ENCODE measurements at regions not wholly inside any gene's neighbourhood (a gene's known extent, or its start where the extent isn't known, plus 50 kb on each side); places are given as distances from the start of the nearest gene placed in this dataset.

- CTCF ChIA-PET = no interaction called here
- H3K4me3 ChIP-seq (ENCODE audit: low read depth, low read length) = no peak overlapping the region
- peak; percentile 28; the same call in 1 of the 2 replicates for TF ChIP-seq CTCF (IDR thresholded peaks at IDR 0.05; ENCODE audit: low read depth, low read length)
These were observed 763.8 kb upstream of the AADAT start for GRCh38 chr4:170853422-170854021.

GRCh38 chr4:170849969-170850368, 760.2 kb upstream of the AADAT start:
- no peaks in the 10 kb centered on the region for H3K27me3 ChIP-seq (ENCODE audit: control insufficient read depth, insufficient read depth, low read length)
- no peak for TF ChIP-seq CTCF (IDR thresholded peaks at IDR 0.05; ENCODE audit: low read depth, low read length)
- CTCF ChIA-PET = interaction anchor here (0.7 kb wide), 1 partner anchor 360 kb away, joined by 3 read pairs; no protein-coding TSS in a partner anchor
- no peak for DNase-seq (ENCODE audit: low read depth, low spot score)
- POLR2A ChIA-PET = no interaction called here
- H3K9me3 ChIP-seq (ENCODE audit: control insufficient read depth, insufficient read depth, low read length) = no peaks in the 10 kb centered on the region; the same call in 1 of the 2 replicates
- H3K4me3 ChIP-seq (ENCODE audit: low read depth, low read length) = no peak overlapping the region
- H3K27ac ChIP-seq (ENCODE audit: low read depth, low read length) = no peak overlapping the region

More at GRCh38 chr4:170853422-170854021, 763.8 kb upstream of the AADAT start:
- no peak for DNase-seq (ENCODE audit: low read depth, low spot score)
- POLR2A ChIA-PET = no interaction called here
- no peaks in the 10 kb centered on the region for H3K27me3 ChIP-seq (ENCODE audit: control insufficient read depth, insufficient read depth, low read length)
- H3K27ac ChIP-seq (ENCODE audit: low read depth, low read length) = no peak overlapping the region
- H3K9me3 ChIP-seq (ENCODE audit: control insufficient read depth, insufficient read depth, low read length) = peaks cover 6% of the 10 kb centered on the region

- TF ChIP-seq CTCF (IDR thresholded peaks at IDR 0.05; ENCODE audit: low read depth, low read length) = no peak
- ChIA-PET CTCF (no interaction called here), POLR2A (no interaction called here)
- Histone ChIP-seq H3K9me3 (ENCODE audit: control insufficient read depth, insufficient read depth, low read length) (no peaks in the 10 kb centered on the region; the same call in 1 of the 2 replicates), H3K27me3 (ENCODE audit: control insufficient read depth, insufficient read depth, low read length) (no peaks in the 10 kb centered on the region), H3K4me3 (ENCODE audit: low read depth, low read length) (no peak overlapping the region), H3K27ac (ENCODE audit: low read depth, low read length) (no peak overlapping the region)
- DNase-seq (ENCODE audit: low read depth, low spot score) = no peak
These were observed 738.0 kb upstream of the AADAT start for GRCh38 chr4:170827562-170828274.

- ChIA-PET CTCF (no interaction called here), POLR2A (no interaction called here)
- Histone ChIP-seq H3K4me3 (ENCODE audit: low read depth, low read length) (no peak overlapping the region), H3K9me3 (ENCODE audit: control insufficient read depth, insufficient read depth, low read length) (peaks cover 3% of the 10 kb centered on the region; the same call in 1 of the 2 replicates), H3K27ac (ENCODE audit: low read depth, low read length) (no peak overlapping the region), H3K27me3 (ENCODE audit: control insufficient read depth, insufficient read depth, low read length) (no peaks in the 10 kb centered on the region)
- TF ChIP-seq CTCF (IDR thresholded peaks at IDR 0.05; ENCODE audit: low read depth, low read length) = no peak
- DNase-seq (ENCODE audit: low read depth, low spot score) = no peak
These were observed 729.0 kb upstream of the AADAT start for GRCh38 chr4:170818786-170819185.

GRCh38 chr4:170805352-170805751, 715.6 kb upstream of the AADAT start:
- Histone ChIP-seq H3K9me3 (ENCODE audit: control insufficient read depth, insufficient read depth, low read length) (peaks cover 8% of the 10 kb centered on the region), H3K27ac (ENCODE audit: low read depth, low read length) (no peak overlapping the region), H3K27me3 (ENCODE audit: control insufficient read depth, insufficient read depth, low read length) (no peaks in the 10 kb centered on the region), H3K4me3 (ENCODE audit: low read depth, low read length) (no peak overlapping the region)
- TF ChIP-seq CTCF (IDR thresholded peaks at IDR 0.05; ENCODE audit: low read depth, low read length) = no peak
- DNase-seq (ENCODE audit: low read depth, low spot score) = no peak
- ChIA-PET CTCF (no interaction called here), POLR2A (no interaction called here)
